ENCODE measurements at regions not wholly inside any gene's neighbourhood (a gene's known extent, or its start where the extent isn't known, plus 50 kb on each side); places are given as distances from the start of the nearest gene placed in this dataset.

DNA sequence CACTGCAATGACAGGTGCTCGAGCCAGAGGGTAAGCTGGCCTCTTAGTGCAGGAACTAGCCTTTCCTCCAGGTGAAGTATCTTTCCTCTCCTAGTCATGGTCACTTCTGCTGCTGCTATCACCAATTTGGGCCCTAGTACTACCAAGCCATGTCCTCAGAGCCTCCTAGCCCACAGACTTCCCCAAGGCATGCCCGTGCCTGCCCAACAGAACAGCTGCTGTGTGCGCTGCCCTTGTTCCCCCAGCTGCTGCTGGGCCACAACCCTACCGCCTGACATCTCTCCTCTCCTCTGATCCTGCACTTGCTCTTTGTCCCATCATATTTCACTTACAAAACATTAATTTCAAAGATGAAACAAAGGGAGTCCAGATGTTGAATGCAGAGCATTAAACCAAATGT, 168.5 kb upstream of the FREM2 start:
- TF ChIP-seq, protein P1, sequence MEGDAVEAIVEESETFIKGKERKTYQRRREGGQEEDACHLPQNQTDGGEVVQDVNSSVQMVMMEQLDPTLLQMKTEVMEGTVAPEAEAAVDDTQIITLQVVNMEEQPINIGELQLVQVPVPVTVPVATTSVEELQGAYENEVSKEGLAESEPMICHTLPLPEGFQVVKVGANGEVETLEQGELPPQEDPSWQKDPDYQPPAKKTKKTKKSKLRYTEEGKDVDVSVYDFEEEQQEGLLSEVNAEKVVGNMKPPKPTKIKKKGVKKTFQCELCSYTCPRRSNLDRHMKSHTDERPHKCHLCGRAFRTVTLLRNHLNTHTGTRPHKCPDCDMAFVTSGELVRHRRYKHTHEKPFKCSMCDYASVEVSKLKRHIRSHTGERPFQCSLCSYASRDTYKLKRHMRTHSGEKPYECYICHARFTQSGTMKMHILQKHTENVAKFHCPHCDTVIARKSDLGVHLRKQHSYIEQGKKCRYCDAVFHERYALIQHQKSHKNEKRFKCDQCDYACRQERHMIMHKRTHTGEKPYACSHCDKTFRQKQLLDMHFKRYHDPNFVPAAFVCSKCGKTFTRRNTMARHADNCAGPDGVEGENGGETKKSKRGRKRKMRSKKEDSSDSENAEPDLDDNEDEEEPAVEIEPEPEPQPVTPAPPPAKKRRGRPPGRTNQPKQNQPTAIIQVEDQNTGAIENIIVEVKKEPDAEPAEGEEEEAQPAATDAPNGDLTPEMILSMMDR (IDR thresholded peaks at IDR 0.05; ENCODE audit: borderline replicate concordance, extremely low read depth, low read length, poor library complexity, severe bottlenecking), result no peak
- no peak for TF ChIP-seq EZH2 (IDR thresholded peaks at IDR 0.05; ENCODE audit: borderline replicate concordance, low read depth, low read length, severe bottlenecking)
